HL-60 (cell line): ENCODE measurements at regions not wholly inside any gene's neighbourhood (a gene's known extent, or its start where the extent isn't known, plus 50 kb on each side); places are given as distances from the start of the nearest gene placed in this dataset.

Experiments
- CTCF ChIP-seq: IDR thresholded peaks from one replicate; pipeline ENCODE4 v1.5.1; 2011; ENCODE audit warnings: low read length, control low read depth, inconsistent platforms; ENCODE audit not compliant: insufficient read depth
- POLR2AphosphoS5 ChIP-seq: IDR thresholded peaks from 2 replicates; pipeline ENCODE4 v1.6.1; 2012; ENCODE audit warnings: low read depth
- REST ChIP-seq: IDR thresholded peaks from 2 replicates; pipeline ENCODE4 v1.6.1; 2012; ENCODE audit warnings: low read depth; ENCODE audit not compliant: insufficient replicate concordance

- TF ChIP-seq CTCF (no peak), REST (no peak), POLR2AphosphoS5 (no peak)
These were observed 1637.7 kb upstream of the LRRTM1 start for GRCh38 chr2:81942136-81942680.
